AG09309 (cell line): ENCODE measurements at regions not wholly inside any gene's neighbourhood (a gene's known extent, or its start where the extent isn't known, plus 50 kb on each side); places are given as distances from the start of the nearest gene placed in this dataset.

Experiments used
- DNase-seq: peaks from one replicate; pipeline ENCODE4 v3.0.0-alpha.2; 2010; ENCODE audit warnings: low read depth
- H3K4me3 ChIP-seq: 2 replicates; pipeline ENCODE4 v1.5.1; 2011; ENCODE audit warnings: mild to moderate bottlenecking, low read depth, low read length, moderate library complexity; ENCODE audit not compliant: control insufficient read depth
- TF ChIP-seq, protein P1 (sequence below): IDR thresholded peaks from 2 replicates; pipeline ENCODE4 v1.5.1; 2011; ENCODE audit warnings: mild to moderate bottlenecking, low read depth, low read length, inconsistent platforms; ENCODE audit not compliant: insufficient read depth, control insufficient read depth; ENCODE audit errors: missing control alignments

- TF ChIP-seq, protein P1, sequence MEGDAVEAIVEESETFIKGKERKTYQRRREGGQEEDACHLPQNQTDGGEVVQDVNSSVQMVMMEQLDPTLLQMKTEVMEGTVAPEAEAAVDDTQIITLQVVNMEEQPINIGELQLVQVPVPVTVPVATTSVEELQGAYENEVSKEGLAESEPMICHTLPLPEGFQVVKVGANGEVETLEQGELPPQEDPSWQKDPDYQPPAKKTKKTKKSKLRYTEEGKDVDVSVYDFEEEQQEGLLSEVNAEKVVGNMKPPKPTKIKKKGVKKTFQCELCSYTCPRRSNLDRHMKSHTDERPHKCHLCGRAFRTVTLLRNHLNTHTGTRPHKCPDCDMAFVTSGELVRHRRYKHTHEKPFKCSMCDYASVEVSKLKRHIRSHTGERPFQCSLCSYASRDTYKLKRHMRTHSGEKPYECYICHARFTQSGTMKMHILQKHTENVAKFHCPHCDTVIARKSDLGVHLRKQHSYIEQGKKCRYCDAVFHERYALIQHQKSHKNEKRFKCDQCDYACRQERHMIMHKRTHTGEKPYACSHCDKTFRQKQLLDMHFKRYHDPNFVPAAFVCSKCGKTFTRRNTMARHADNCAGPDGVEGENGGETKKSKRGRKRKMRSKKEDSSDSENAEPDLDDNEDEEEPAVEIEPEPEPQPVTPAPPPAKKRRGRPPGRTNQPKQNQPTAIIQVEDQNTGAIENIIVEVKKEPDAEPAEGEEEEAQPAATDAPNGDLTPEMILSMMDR: no peak
- DNase-seq: no peak
- H3K4me3 ChIP-seq: no peak overlapping the region
These were observed 145.5 kb downstream of the CCDC34 start for GRCh38 chr11:27217496-27217895.

GRCh38 chr11:27216270-27217149, 146.5 kb downstream of the CCDC34 start:
- no peak overlapping the region for H3K4me3 ChIP-seq
- TF ChIP-seq, protein P1: no peak
- DNase-seq: no peak

DNA sequence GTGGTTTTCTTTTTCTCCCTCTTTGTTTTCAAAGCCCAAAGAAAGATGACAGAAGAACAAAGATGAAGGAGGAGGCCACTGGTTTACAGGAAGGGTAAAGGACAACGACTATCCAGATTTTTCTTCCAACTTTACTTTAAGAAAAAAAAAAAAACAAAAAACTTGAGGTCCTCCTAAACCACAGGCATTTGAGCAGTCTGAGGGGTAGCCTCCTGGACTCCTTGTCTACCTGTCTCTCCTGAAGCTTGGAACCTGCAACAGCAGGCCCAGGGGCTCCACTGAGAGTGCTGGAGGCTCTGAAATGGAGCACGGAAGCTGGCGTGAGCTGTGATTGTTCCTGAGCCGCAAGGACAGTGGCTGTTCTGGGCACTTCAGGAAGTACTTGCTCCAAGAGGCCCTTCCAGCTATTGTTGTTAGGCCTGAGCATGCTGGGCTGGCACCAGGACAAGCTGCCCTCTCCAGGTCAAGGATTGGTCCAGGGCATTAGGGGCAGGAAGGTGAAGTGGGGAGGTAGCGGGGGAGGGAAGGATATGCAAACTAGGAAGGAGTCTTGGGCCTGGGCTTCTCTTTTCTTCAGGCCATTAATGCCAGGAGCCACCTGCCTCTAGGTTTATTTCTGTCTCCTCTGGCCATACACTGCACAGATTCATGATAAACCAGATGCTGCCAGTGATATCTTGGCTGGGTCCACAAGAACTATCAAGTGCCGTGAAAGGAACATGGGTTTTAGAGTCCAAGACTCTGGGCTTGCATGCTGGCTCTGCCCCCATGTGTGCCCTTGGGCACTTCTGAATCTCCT, 147.3 kb downstream of the CCDC34 start:
- no peak overlapping the region for H3K4me3 ChIP-seq
- TF ChIP-seq, protein P1: no peak
- DNase-seq: no peak

DNA sequence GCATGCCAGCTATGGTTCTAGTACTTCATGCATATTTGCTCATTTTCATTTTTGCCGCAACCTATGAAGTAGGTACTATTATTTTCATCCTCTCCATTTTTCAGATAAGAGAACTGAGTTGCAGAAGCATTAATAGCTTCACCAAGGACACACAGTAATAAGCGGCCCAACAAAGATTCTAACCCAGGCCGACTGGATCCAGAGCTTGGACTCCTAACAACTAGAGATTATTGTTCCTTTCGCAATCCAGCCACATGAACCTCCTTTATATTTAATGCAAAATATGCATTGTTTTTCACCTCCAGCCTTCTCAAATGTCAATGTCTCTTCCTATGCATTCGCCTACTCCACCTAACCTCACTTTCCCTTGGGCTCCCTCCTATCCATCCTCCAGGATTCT, 148.3 kb downstream of the CCDC34 start:
- DNase-seq: no peak
- no peak overlapping the region for H3K4me3 ChIP-seq
- TF ChIP-seq, protein P1: no peak

- no peak overlapping the region for H3K4me3 ChIP-seq
- DNase-seq: peak; percentile 85
- TF ChIP-seq, protein P1: no peak
These were observed 149.8 kb downstream of the CCDC34 start for GRCh38 chr11:27213232-27213660.

- no peak overlapping the region for H3K4me3 ChIP-seq
- TF ChIP-seq, protein P1: no peak
- DNase-seq: no peak
These were observed 150.7 kb downstream of the CCDC34 start for GRCh38 chr11:27212248-27212780.
